ENCODE measurements at regions not wholly inside any gene's neighbourhood (a gene's known extent, or its start where the extent isn't known, plus 50 kb on each side); places are given as distances from the start of the nearest gene placed in this dataset.

DNA sequence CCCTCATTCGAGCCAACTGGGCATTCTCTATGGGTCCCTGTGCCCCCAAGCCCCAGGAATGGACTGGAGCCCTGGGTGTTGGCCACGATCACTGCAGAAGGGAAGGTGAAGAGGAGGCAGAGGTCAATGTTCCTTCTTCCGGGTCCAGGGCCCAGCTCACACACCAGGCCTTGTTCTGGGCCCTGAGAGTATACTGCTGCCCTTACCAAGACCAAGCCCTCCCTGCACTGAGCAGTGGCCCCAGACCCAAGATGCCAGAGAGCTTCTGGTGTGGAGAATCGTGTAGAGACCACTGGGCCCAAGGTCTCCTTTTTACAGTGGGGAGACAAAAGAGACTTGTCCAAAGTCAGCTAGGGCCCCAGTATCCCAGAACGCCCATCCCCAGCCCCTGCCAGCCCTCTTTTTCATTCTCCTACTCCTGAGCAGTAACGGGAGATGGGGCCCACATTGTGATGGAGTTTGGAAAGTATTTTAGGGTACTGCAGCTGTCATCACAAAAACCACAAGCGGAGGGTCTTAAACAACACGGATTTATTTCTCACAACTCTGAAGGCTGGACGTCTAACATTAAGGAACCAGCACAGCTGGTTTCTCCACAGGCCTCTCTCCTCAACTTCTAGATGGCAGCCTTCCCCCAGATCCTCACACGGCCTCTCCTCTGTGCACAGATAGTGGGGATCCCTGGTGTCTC is 79.4 kb downstream of the PDGFA start:
- TF ChIP-seq, protein P1, sequence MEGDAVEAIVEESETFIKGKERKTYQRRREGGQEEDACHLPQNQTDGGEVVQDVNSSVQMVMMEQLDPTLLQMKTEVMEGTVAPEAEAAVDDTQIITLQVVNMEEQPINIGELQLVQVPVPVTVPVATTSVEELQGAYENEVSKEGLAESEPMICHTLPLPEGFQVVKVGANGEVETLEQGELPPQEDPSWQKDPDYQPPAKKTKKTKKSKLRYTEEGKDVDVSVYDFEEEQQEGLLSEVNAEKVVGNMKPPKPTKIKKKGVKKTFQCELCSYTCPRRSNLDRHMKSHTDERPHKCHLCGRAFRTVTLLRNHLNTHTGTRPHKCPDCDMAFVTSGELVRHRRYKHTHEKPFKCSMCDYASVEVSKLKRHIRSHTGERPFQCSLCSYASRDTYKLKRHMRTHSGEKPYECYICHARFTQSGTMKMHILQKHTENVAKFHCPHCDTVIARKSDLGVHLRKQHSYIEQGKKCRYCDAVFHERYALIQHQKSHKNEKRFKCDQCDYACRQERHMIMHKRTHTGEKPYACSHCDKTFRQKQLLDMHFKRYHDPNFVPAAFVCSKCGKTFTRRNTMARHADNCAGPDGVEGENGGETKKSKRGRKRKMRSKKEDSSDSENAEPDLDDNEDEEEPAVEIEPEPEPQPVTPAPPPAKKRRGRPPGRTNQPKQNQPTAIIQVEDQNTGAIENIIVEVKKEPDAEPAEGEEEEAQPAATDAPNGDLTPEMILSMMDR (IDR thresholded peaks at IDR 0.05) = no peak
- ATAC-seq = no peak
- no peaks in the 10 kb centered on the region for H3K9me3 ChIP-seq
- H3K27me3 ChIP-seq (ENCODE audit: low read depth) = no peaks in the 10 kb centered on the region
- H3K4me3 ChIP-seq = no peak overlapping the region
- H3K4me1 ChIP-seq = peaks cover 1% of the 10 kb centered on the region
- no peak for DNase-seq
- H3K27ac ChIP-seq = no peak overlapping the region
- intact Hi-C loops (cut with DNase I) = no loop called here
- no peaks in the 10 kb centered on the region for H3K36me3 ChIP-seq

DNA sequence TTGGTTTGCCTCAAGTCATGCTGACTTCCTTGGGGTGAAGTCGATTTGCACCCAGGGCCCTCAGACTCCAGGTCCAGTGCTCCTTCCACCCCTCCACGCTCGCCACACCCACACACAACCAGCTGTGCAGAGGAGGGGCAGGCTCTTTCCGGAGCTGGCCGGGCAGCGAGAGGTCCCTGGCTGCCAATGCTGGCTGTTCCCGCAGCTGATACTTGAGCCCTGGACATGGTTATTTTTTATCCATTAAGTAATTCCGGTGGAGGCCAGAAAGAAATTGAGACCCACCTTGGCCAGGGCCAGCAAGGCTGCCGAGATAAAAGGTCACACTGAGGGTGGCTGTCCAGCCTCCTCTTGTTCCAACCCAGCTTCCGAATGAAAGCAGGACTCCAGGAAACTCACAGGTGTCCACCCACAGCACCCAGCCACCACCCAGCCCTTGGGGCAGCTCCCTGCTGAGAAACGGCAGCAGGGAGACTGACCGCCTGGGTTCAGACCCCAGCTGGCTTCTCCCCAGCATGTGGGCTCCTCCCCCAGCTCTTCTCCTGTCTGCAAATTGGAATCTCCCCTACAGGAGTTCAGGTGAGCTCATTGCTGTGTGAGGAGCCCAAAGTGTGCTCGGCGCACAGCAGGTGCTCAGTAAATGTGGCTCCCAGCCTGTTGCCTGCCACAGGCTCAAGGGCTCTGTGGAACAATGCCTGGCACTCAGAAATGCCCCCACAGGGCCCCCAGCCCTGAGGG is 77.8 kb downstream of the PDGFA start:
- TF ChIP-seq, protein P1 (IDR thresholded peaks at IDR 0.05) = no peak
- intact Hi-C loops (cut with DNase I) = no loop called here
- DNase-seq (no peak), ATAC-seq (no peak)
- Histone ChIP-seq H3K4me1 (no peaks in the 10 kb centered on the region), H3K9me3 (no peaks in the 10 kb centered on the region), H3K36me3 (no peaks in the 10 kb centered on the region), H3K27ac (no peak overlapping the region), H3K27me3 (ENCODE audit: low read depth) (no peaks in the 10 kb centered on the region), H3K4me3 (no peak overlapping the region)

DNA sequence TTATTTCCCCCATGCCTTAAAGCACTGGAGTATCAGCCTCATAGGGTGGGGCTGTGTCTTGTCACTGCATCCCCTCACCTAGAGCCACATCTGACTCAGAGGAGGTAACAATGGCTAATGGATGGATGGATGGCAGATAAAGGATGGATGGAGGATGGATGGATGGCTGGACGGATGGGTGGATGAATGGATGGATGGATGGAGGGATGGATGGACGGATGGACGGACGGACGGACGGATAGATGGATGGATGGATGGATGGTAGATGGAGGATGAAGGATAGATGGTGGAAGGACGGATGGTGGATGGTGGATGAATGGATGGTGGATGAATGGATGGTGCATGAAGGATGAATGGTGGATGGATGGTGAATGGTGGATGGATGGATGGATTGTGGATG is 77.2 kb downstream of the PDGFA start:
- H3K4me1 ChIP-seq = no peaks in the 10 kb centered on the region
- ATAC-seq (no peak), DNase-seq (no peak)
- no peaks in the 10 kb centered on the region for H3K27me3 ChIP-seq (ENCODE audit: low read depth)
- TF ChIP-seq, protein P1 (IDR thresholded peaks at IDR 0.05) = no peak
- no peak overlapping the region for H3K27ac ChIP-seq
- intact Hi-C loops (cut with DNase I) = no loop called here
- H3K9me3 ChIP-seq = no peaks in the 10 kb centered on the region
- H3K4me3 ChIP-seq = no peak overlapping the region
- H3K36me3 ChIP-seq = no peaks in the 10 kb centered on the region

DNA sequence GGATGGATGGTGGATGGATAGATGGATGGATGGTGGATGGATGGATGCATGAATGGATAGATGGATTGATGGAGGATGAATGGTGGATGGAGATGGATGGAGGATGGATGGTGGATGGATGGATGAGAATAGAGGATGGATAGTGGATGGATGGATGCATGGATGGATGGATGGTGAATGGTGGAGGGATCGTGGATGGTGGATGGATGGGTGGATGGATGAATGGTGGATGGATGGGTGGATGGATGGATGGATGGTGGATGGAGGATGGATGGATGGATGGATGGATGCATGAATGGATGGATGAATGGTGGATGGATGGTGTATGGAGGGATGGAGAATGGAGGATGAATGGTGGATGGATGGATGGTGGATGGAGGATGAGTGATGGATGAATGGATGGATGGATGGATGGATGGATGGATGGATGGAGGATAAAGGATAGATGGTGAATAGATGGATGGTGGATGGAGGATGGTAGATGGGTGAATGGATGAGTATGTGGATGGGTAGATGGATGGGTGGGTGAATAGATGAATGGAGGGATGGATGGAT is 76.3 kb downstream of the PDGFA start:
- no peaks in the 10 kb centered on the region for H3K9me3 ChIP-seq
- H3K27ac ChIP-seq = no peak overlapping the region
- H3K36me3 ChIP-seq = no peaks in the 10 kb centered on the region
- ATAC-seq = no peak
- no peak for DNase-seq
- intact Hi-C loops (cut with DNase I) = no loop called here
- no peaks in the 10 kb centered on the region for H3K4me1 ChIP-seq
- H3K4me3 ChIP-seq = no peak overlapping the region
- TF ChIP-seq, protein P1 (IDR thresholded peaks at IDR 0.05) = no peak
- H3K27me3 ChIP-seq (ENCODE audit: low read depth) = no peaks in the 10 kb centered on the region

DNA sequence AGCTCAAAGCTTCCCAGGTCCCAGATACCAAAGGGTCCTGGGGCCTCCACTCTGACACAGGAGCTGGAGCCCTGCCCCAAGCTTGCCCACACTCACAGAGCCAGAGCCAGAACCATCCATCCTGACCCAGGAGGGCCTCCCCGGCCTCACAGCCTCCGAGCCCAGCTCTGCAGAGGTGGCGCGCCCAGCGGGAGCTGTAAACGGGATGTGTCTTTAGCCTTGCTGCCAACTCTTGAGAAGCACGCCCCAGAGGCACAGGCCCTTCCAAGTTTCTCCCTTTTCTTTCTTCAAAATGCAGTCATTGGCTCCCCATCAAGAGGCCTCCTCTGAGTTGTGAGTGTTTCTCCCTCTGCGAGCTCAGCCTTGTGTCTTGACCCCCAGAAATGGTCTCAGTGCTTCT is 75.0 kb downstream of the PDGFA start:
- no peak overlapping the region for H3K4me3 ChIP-seq
- no peak overlapping the region for H3K27ac ChIP-seq
- ATAC-seq = no peak
- TF ChIP-seq, protein P1 (IDR thresholded peaks at IDR 0.05) = no peak
- H3K27me3 ChIP-seq (ENCODE audit: low read depth) = no peaks in the 10 kb centered on the region
- intact Hi-C loops (cut with DNase I) = no loop called here
- no peaks in the 10 kb centered on the region for H3K4me1 ChIP-seq
- no peaks in the 10 kb centered on the region for H3K9me3 ChIP-seq
- H3K36me3 ChIP-seq = no peaks in the 10 kb centered on the region
- DNase-seq = no peak

Data from lower lobe of right lung (tissue), 2 donors.